Endodermal cell (in vitro differentiated cells): ENCODE measurements at regions not wholly inside any gene's neighbourhood (a gene's known extent, or its start where the extent isn't known, plus 50 kb on each side); places are given as distances from the start of the nearest gene placed in this dataset.

ENCODE experiments used
- DNase-seq: peaks from one replicate; pipeline ENCODE4 v3.0.0-alpha.2; 2017
- H3K27ac ChIP-seq: 2 replicates; pipeline ENCODE4 v1.5.1; 2013; ENCODE audit warnings: mild to moderate bottlenecking, low read depth, low read length, moderate library complexity
- H3K27me3 ChIP-seq: 2 replicates; pipeline ENCODE4 v1.6.1; 2013; ENCODE audit warnings: mild to moderate bottlenecking, low read length, moderate library complexity; ENCODE audit not compliant: insufficient read depth, control insufficient read depth, poor library complexity, severe bottlenecking
- H3K36me3 ChIP-seq: 2 replicates; pipeline ENCODE4 v1.7.0; 2013; ENCODE audit warnings: mild to moderate bottlenecking, low read length, moderate library complexity; ENCODE audit not compliant: control insufficient read depth, insufficient read depth
- H3K4me1 ChIP-seq: one replicate; pipeline ENCODE4 v1.7.0; 2013; ENCODE audit warnings: low read length; ENCODE audit not compliant: control insufficient read depth, insufficient read depth
- H3K4me3 ChIP-seq: 2 replicates; pipeline ENCODE4 v1.5.1; 2013; ENCODE audit warnings: mild to moderate bottlenecking, low read length, moderate library complexity
- H3K9ac ChIP-seq: 2 replicates; pipeline ENCODE4 v1.6.1; 2013; ENCODE audit warnings: mild to moderate bottlenecking, low read length, moderate library complexity; ENCODE audit not compliant: poor library complexity, severe bottlenecking; ENCODE audit errors: extremely low read depth
- H3K9me3 ChIP-seq: 2 replicates; pipeline ENCODE4 v1.6.1; 2013; ENCODE audit warnings: mild to moderate bottlenecking, low read length, moderate library complexity; ENCODE audit not compliant: control insufficient read depth
- H3K27ac Mint-ChIP-seq: 2 replicates; pipeline ENCODE4 v1.8.0; 2020; ENCODE audit warnings: mixed read lengths
- H3K27me3 Mint-ChIP-seq: 2 replicates; pipeline ENCODE4 v1.8.0; 2021; ENCODE audit warnings: mild to moderate bottlenecking, mixed read lengths; ENCODE audit not compliant: insufficient read depth
- H3K36me3 Mint-ChIP-seq: 2 replicates; pipeline ENCODE4 v1.8.0; 2020; ENCODE audit warnings: low read depth, mixed read lengths
- H3K4me1 Mint-ChIP-seq: 2 replicates; pipeline ENCODE4 v1.8.0; 2020; ENCODE audit warnings: mixed read lengths
- H3K4me3 Mint-ChIP-seq: 2 replicates; pipeline ENCODE4 v1.8.0; 2020; ENCODE audit warnings: mild to moderate bottlenecking, moderate library complexity, mixed read lengths
- H3K9me3 Mint-ChIP-seq: 2 replicates; pipeline ENCODE4 v1.8.0; 2020; ENCODE audit warnings: mild to moderate bottlenecking, mixed read lengths
- WGBS, 2 experiments: methylation state at CpG; one replicate each; pipeline versions ENCODE4 v1.1.5 to v1.1.7; 2013; ENCODE audit warnings: missing lambda C conversion rate in 2 of 2, mixed read lengths in 1 of 2; ENCODE audit not compliant: insufficient coverage in 1 of 2, insufficient read length in 1 of 2; 5-methylcytosine and 5-hydroxymethylcytosine counted together
- TF ChIP-seq, protein P1 (sequence below): fragments of 200-600 bp; sonication (generic); conservative IDR thresholded peaks from 2 replicates; pipeline ENCODE4 v1.5.0; 2021; ENCODE audit warnings: antibody characterized with exemption, mild to moderate bottlenecking

DNA sequence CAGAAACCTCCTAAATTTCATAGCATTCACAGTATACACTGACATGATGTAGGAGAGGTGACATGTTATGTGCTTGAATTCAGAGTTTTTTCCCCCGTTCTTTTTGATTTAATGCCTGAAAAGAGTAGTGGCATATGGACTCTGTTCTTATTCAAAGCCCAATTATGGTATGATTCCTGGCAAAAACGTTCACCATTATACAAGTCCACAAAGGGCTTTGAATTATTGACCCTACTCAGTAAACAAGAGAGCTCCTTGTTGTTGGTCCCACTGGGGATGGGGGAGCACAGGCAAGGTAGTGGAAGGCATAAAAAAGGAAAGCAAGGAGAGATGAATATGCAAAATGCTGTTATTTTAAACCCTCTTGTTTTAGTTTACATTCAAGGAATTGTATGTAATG lies 136.0 kb upstream of the AHI1 start:
- WGBS, 2 experiments: 60 to 84% methylated on average over 1 to 2 of the region's 2 CpGs
- H3K4me3 ChIP-seq: no peak overlapping the region
- H3K27ac Mint-ChIP-seq: no peak overlapping the region
- H3K4me1 ChIP-seq: no peaks in the 10 kb centered on the region
- no peaks in the 10 kb centered on the region for H3K9me3 ChIP-seq
- TF ChIP-seq, protein P1, sequence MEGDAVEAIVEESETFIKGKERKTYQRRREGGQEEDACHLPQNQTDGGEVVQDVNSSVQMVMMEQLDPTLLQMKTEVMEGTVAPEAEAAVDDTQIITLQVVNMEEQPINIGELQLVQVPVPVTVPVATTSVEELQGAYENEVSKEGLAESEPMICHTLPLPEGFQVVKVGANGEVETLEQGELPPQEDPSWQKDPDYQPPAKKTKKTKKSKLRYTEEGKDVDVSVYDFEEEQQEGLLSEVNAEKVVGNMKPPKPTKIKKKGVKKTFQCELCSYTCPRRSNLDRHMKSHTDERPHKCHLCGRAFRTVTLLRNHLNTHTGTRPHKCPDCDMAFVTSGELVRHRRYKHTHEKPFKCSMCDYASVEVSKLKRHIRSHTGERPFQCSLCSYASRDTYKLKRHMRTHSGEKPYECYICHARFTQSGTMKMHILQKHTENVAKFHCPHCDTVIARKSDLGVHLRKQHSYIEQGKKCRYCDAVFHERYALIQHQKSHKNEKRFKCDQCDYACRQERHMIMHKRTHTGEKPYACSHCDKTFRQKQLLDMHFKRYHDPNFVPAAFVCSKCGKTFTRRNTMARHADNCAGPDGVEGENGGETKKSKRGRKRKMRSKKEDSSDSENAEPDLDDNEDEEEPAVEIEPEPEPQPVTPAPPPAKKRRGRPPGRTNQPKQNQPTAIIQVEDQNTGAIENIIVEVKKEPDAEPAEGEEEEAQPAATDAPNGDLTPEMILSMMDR: no peak
- no peak overlapping the region for H3K4me3 Mint-ChIP-seq
- no peaks in the 10 kb centered on the region for H3K27me3 Mint-ChIP-seq
- H3K27me3 ChIP-seq: no peaks in the 10 kb centered on the region
- no peaks in the 10 kb centered on the region for H3K4me1 Mint-ChIP-seq
- H3K27ac ChIP-seq: no peak overlapping the region
- H3K9ac ChIP-seq: no peak overlapping the region
- no peaks in the 10 kb centered on the region for H3K9me3 Mint-ChIP-seq
- H3K36me3 Mint-ChIP-seq: no peaks in the 10 kb centered on the region
- H3K36me3 ChIP-seq: no peaks in the 10 kb centered on the region
- DNase-seq: no peak

DNA sequence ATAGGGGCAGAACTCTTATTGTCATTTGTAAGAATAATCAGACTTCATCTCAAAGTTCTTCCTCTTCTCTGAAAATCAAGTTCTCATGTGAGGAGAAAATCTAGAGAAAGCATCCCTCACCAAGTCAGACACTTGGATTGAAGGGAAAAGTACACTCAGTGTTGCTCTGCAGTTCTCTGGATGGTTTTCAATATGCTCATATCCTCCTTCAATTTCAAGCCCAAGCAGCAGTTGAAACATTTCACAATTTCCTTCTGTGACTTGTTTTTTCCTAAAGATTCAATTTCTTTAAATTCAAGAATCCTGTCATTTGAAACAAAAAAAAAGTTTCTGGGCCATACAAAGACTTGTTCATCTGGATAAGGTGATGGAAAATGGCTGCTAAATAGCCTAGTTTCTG lies 140.2 kb upstream of the AHI1 start:
- Mint-ChIP-seq H3K27me3 (no peaks in the 10 kb centered on the region), H3K9me3 (no peaks in the 10 kb centered on the region), H3K4me3 (no peak overlapping the region), H3K4me1 (no peaks in the 10 kb centered on the region), H3K36me3 (no peaks in the 10 kb centered on the region), H3K27ac (no peak overlapping the region)
- Histone ChIP-seq H3K4me3 (no peak overlapping the region), H3K9ac (no peak overlapping the region), H3K27me3 (no peaks in the 10 kb centered on the region), H3K4me1 (no peaks in the 10 kb centered on the region), H3K9me3 (no peaks in the 10 kb centered on the region), H3K36me3 (no peaks in the 10 kb centered on the region), H3K27ac (no peak overlapping the region)
- TF ChIP-seq, protein P1: no peak
- no peak for DNase-seq

- H3K36me3 ChIP-seq: no peaks in the 10 kb centered on the region
- no peaks in the 10 kb centered on the region for H3K27me3 Mint-ChIP-seq
- H3K4me3 Mint-ChIP-seq: no peak overlapping the region
- 87% methylated on average over 2 of the region's 2 CpGs; no CpG with 5 or more reads in 1 of the 2 experiments for WGBS, 2 experiments
- H3K36me3 Mint-ChIP-seq: no peaks in the 10 kb centered on the region
- H3K9me3 Mint-ChIP-seq: no peaks in the 10 kb centered on the region
- no peaks in the 10 kb centered on the region for H3K27me3 ChIP-seq
- H3K4me1 ChIP-seq: no peaks in the 10 kb centered on the region
- no peaks in the 10 kb centered on the region for H3K9me3 ChIP-seq
- H3K4me3 ChIP-seq: no peak overlapping the region
- H3K27ac ChIP-seq: no peak overlapping the region
- H3K4me1 Mint-ChIP-seq: no peaks in the 10 kb centered on the region
- H3K9ac ChIP-seq: no peak overlapping the region
- TF ChIP-seq, protein P1: no peak
- H3K27ac Mint-ChIP-seq: no peak overlapping the region
- DNase-seq: no peak
Observed at GRCh38 chr6:135638108-135638507, 140.6 kb upstream of the AHI1 start.
